GM12878 (cell line): ENCODE measurements at regions not wholly inside any gene's neighbourhood (a gene's known extent, or its start where the extent isn't known, plus 50 kb on each side); places are given as distances from the start of the nearest gene placed in this dataset.

Experiments used
- BCL11A ChIP-seq: IDR thresholded peaks from 2 replicates; pipeline ENCODE4 v1.6.1; 2011; ENCODE audit warnings: low read depth, low read length
- HCFC1 ChIP-seq: fragments of 150-350 bp; IDR thresholded peaks from 2 replicates; pipeline ENCODE4 v1.6.1; 2014; ENCODE audit warnings: low read length
- KDM1A ChIP-seq: fragments of 200-600 bp; sonication (generic); IDR thresholded peaks from 2 replicates; pipeline ENCODE4 v1.6.1; 2016; ENCODE audit warnings: borderline replicate concordance
- NR2F1 ChIP-seq: fragments of 450-650 bp; conservative IDR thresholded peaks from 2 replicates; pipeline ENCODE4 v1.6.1; 2017; ENCODE audit warnings: mild to moderate bottlenecking
- TF ChIP-seq, protein P1 (sequence below): fragments of 450-650 bp; formaldehyde crosslinking; IDR thresholded peaks from 2 replicates; pipeline ENCODE4 v1.5.0; 2022; ENCODE audit warnings: mild to moderate bottlenecking, missing genetic modification characterization
- TF ChIP-seq, protein P2 (sequence below): fragments of 450-650 bp; formaldehyde crosslinking; IDR thresholded peaks from 2 replicates; pipeline ENCODE4 v1.4.0; 2022; ENCODE audit warnings: mild to moderate bottlenecking, moderate library complexity
- TF ChIP-seq, protein P3 (sequence below): fragments of 450-650 bp; conservative IDR thresholded peaks from 2 replicates; pipeline ENCODE4 v1.6.1; 2017; ENCODE audit warnings: mild to moderate bottlenecking, moderate library complexity

DNA sequence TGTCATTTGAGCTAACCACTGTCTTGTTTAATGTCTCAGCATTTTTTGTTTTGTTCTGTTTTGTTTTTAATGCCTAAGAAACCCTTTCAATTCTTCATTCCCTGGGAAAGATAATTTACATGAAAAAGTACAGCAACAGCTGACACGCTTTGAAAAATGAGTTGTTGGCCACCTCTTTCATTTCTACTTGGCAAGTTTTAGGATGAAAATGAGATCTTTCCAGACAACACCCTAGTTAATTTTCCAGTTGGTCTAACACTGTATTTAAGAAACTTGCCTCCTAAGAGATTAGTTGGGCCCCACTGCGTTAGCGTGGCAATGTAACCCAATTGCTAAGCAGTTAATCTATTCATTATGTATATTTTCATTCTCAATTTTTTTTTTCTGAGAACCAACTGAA lies 194.0 kb upstream of the LRRN1 start (continued):
- TF ChIP-seq, protein P1, sequence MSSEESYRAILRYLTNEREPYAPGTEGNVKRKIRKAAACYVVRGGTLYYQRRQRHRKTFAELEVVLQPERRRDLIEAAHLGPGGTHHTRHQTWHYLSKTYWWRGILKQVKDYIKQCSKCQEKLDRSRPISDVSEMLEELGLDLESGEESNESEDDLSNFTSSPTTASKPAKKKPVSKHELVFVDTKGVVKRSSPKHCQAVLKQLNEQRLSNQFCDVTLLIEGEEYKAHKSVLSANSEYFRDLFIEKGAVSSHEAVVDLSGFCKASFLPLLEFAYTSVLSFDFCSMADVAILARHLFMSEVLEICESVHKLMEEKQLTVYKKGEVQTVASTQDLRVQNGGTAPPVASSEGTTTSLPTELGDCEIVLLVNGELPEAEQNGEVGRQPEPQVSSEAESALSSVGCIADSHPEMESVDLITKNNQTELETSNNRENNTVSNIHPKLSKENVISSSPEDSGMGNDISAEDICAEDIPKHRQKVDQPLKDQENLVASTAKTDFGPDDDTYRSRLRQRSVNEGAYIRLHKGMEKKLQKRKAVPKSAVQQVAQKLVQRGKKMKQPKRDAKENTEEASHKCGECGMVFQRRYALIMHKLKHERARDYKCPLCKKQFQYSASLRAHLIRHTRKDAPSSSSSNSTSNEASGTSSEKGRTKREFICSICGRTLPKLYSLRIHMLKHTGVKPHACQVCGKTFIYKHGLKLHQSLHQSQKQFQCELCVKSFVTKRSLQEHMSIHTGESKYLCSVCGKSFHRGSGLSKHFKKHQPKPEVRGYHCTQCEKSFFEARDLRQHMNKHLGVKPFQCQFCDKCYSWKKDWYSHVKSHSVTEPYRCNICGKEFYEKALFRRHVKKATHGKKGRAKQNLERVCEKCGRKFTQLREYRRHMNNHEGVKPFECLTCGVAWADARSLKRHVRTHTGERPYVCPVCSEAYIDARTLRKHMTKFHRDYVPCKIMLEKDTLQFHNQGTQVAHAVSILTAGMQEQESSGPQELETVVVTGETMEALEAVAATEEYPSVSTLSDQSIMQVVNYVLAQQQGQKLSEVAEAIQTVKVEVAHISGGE (CRISPR knock-in tag) = no peak
- TF ChIP-seq KDM1A (no peak), NR2F1 (no peak), BCL11A (no peak), HCFC1 (no peak)
- TF ChIP-seq, protein P2, sequence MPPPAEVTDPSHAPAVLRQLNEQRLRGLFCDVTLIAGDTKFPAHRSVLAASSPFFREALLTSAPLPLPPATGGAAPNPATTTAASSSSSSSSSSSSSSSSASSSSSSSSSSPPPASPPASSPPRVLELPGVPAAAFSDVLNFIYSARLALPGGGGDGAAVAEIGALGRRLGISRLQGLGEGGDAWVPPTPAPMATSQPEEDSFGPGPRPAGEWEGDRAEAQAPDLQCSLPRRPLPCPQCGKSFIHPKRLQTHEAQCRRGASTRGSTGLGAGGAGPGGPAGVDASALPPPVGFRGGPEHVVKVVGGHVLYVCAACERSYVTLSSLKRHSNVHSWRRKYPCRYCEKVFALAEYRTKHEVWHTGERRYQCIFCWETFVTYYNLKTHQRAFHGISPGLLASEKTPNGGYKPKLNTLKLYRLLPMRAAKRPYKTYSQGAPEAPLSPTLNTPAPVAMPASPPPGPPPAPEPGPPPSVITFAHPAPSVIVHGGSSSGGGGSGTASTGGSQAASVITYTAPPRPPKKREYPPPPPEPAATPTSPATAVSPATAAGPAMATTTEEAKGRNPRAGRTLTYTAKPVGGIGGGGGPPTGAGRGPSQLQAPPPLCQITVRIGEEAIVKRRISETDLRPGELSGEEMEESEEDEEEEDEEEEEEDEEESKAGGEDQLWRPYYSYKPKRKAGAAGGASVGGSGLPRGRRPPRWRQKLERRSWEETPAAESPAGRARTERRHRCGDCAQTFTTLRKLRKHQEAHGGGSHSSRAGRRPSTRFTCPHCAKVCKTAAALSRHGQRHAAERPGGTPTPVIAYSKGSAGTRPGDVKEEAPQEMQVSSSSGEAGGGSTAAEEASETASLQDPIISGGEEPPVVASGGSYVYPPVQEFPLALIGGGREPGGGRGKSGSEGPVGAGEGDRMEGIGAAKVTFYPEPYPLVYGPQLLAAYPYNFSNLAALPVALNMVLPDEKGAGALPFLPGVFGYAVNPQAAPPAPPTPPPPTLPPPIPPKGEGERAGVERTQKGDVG = no peak
- TF ChIP-seq, protein P3, sequence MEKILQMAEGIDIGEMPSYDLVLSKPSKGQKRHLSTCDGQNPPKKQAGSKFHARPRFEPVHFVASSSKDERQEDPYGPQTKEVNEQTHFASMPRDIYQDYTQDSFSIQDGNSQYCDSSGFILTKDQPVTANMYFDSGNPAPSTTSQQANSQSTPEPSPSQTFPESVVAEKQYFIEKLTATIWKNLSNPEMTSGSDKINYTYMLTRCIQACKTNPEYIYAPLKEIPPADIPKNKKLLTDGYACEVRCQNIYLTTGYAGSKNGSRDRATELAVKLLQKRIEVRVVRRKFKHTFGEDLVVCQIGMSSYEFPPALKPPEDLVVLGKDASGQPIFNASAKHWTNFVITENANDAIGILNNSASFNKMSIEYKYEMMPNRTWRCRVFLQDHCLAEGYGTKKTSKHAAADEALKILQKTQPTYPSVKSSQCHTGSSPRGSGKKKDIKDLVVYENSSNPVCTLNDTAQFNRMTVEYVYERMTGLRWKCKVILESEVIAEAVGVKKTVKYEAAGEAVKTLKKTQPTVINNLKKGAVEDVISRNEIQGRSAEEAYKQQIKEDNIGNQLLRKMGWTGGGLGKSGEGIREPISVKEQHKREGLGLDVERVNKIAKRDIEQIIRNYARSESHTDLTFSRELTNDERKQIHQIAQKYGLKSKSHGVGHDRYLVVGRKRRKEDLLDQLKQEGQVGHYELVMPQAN = no peak
